Esophagus muscularis mucosa (tissue), 4 donors: ENCODE measurements at regions not wholly inside any gene's neighbourhood (a gene's known extent, or its start where the extent isn't known, plus 50 kb on each side); places are given as distances from the start of the nearest gene placed in this dataset.

Experiments used
- DNase-seq: peaks from one replicate; pipeline ENCODE4 v3.0.0-alpha.2; 2017; ENCODE audit errors: extremely low spot score
- H3K27ac ChIP-seq, 4 donors: fragments of 200-600 bp; sonication (generic); replicated peaks in 1 of 4; 1 replicate in 3 of 4; 2 replicates in 1 of 4; pipeline ENCODE4 v1.5.1; 2016 to 2019; ENCODE audit warnings: mild to moderate bottlenecking in 1 of 4
- H3K27me3 ChIP-seq, 4 donors: fragments of 200-600 bp; sonication (generic); one replicate each; pipeline versions ENCODE4 v1.5.1 to v1.6.0; 2016 to 2019
- H3K36me3 ChIP-seq, 4 donors: fragments of 200-600 bp; sonication (generic); one replicate each; pipeline ENCODE4 v1.5.1; 2016 to 2019
- H3K4me1 ChIP-seq, 4 donors: fragments of 200-600 bp; sonication (generic); one replicate each; pipeline ENCODE4 v1.5.1; 2016 to 2019
- H3K4me3 ChIP-seq, 4 donors: fragments of 200-600 bp; sonication (generic); 1 replicate in 2 of 4; 2 replicates in 2 of 4; pipeline ENCODE4 v1.5.1; 2016 to 2019; ENCODE audit warnings: mild to moderate bottlenecking in 4 of 4, moderate library complexity in 1 of 4
- H3K9me3 ChIP-seq, 4 donors: fragments of 200-600 bp; sonication (generic); 1 replicate in 3 of 4; 2 replicates in 1 of 4; pipeline ENCODE4 v1.5.1; 2016 to 2019
- EP300 ChIP-seq: sonication (generic); formaldehyde crosslinking; IDR thresholded peaks from one replicate; pipeline ENCODE4 v1.6.1; 2017; ENCODE audit warnings: antibody characterized with exemption
- POLR2A ChIP-seq: fragments of 450-650 bp; IDR thresholded peaks from one replicate; pipeline ENCODE4 v1.6.1; 2017; ENCODE audit warnings: antibody characterized with exemption, moderate library complexity, mild to moderate bottlenecking, low read depth
- POLR2AphosphoS5 ChIP-seq, 2 donors: sonication (generic); formaldehyde crosslinking; IDR thresholded peaks; one replicate each; pipeline ENCODE4 v1.6.1; 2017; ENCODE audit warnings: antibody characterized with exemption in 2 of 2
- WGBS: methylation state at CpG from one replicate; pipeline ENCODE4 v1.1.5; 2018; 5-methylcytosine and 5-hydroxymethylcytosine counted together
- intact Hi-C: fragments of 100-400 bp; cut with DNase I; formaldehyde crosslinking; loops from one replicate; pipeline ENCODE4 v1.15.1; 2023
- small RNA-seq, 3 donors: library from RNA; depleted of rRNA; stranded (forward); fragments of <200 nt; gene quantifications; one replicate each; pipeline ENCODE3, GENCODE V24; 2016
- TF ChIP-seq, protein P1 (sequence below), 3 experiments: fragments of 200-600 bp in 2 of 3; fragments of 450-650 bp in 1 of 3; sonication (generic) in 2 of 3; IDR thresholded peaks; one replicate each; pipeline ENCODE4 v1.5.1; 2017 to 2019; ENCODE audit warnings: antibody characterized with exemption in 3 of 3, mild to moderate bottlenecking in 2 of 3, moderate library complexity in 1 of 3

DNA sequence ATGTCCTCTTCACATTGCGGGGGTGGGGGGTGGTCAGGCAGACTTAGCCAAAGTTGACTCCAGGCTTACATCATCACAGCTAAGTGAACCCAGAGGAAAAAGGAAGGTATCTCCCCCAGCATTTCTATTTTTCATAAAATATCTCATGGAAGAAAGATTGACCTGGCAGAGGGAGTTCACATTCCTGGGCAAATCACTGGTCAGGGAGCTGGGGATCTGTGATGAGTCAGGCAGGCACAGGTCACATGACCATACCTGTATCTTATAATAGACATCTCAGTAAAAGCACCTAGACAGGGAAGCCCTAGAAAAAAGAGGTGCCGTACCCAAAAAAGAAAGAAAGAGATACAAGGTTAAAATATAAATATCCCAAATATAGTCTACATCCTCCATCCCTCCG, 57.3 kb upstream of the WWC1 start:
- Histone ChIP-seq H3K4me3 (no peak overlapping the region), H3K36me3 (no peaks in the 10 kb centered on the region), H3K9me3 (no peaks in the 10 kb centered on the region), H3K27ac (no peak overlapping the region), H3K27me3 (no peaks in the 10 kb centered on the region), H3K4me1 (no peaks in the 10 kb centered on the region)
- 87% methylated on average over 3 of the region's 3 CpGs for WGBS
- TF ChIP-seq POLR2AphosphoS5 (IDR thresholded peaks at IDR 0.05) (no peak), POLR2A (no peak), EP300 (no peak)
- TF ChIP-seq, protein P1, sequence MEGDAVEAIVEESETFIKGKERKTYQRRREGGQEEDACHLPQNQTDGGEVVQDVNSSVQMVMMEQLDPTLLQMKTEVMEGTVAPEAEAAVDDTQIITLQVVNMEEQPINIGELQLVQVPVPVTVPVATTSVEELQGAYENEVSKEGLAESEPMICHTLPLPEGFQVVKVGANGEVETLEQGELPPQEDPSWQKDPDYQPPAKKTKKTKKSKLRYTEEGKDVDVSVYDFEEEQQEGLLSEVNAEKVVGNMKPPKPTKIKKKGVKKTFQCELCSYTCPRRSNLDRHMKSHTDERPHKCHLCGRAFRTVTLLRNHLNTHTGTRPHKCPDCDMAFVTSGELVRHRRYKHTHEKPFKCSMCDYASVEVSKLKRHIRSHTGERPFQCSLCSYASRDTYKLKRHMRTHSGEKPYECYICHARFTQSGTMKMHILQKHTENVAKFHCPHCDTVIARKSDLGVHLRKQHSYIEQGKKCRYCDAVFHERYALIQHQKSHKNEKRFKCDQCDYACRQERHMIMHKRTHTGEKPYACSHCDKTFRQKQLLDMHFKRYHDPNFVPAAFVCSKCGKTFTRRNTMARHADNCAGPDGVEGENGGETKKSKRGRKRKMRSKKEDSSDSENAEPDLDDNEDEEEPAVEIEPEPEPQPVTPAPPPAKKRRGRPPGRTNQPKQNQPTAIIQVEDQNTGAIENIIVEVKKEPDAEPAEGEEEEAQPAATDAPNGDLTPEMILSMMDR (IDR thresholded peaks at IDR 0.05) = no peak
- intact Hi-C loops = no loop called here
- DNase-seq = no peak

GRCh38 chr5:168238463-168238862, 53.0 kb upstream of the WWC1 start:
- DNase-seq = no peak
- Histone ChIP-seq H3K4me1 (no peaks in the 10 kb centered on the region), H3K9me3 (peaks cover 0 to 3% (median 0%) of the 10 kb centered on the region in 4 donors), H3K36me3 (peaks cover 0 to 7% (median 0%) of the 10 kb centered on the region in 4 donors), H3K27ac (no peak overlapping the region), H3K4me3 (no peak overlapping the region), H3K27me3 (no peaks in the 10 kb centered on the region)
- intact Hi-C loops = no loop called here
- TF ChIP-seq, protein P1 (IDR thresholded peaks at IDR 0.05) = no peak
- no peak for TF ChIP-seq POLR2AphosphoS5 (IDR thresholded peaks at IDR 0.05)
- no peak for TF ChIP-seq POLR2A
- no peak for TF ChIP-seq EP300
- WGBS = 56% methylated on average over 8 of the region's 8 CpGs

- peaks cover 0 to 3% (median 0%) of the 10 kb centered on the region in 4 donors for H3K9me3 ChIP-seq
- intact Hi-C loops = no loop called here
- peaks cover 0 to 7% (median 0%) of the 10 kb centered on the region in 4 donors for H3K36me3 ChIP-seq
- no peak for TF ChIP-seq POLR2AphosphoS5 (IDR thresholded peaks at IDR 0.05)
- TF ChIP-seq POLR2A = no peak
- TF ChIP-seq EP300 = no peak
- TF ChIP-seq, protein P1 (IDR thresholded peaks at IDR 0.05) = no peak
- H3K4me3 ChIP-seq = no peak overlapping the region
- H3K27me3 ChIP-seq = no peaks in the 10 kb centered on the region
- no peaks in the 10 kb centered on the region for H3K4me1 ChIP-seq
- no peak overlapping the region for H3K27ac ChIP-seq
- no peak for DNase-seq
Observed at GRCh38 chr5:168239325-168239724, 52.1 kb upstream of the WWC1 start.

Small RNAs in the stretch of these regions (small RNA-seq; reads per million reads assigned to genes)
- gene AC026403.1 = 0 reads per million in 3 donors
- gene RF00561 = 0 reads per million in 3 donors
- 0 reads per million in 3 donors for gene RN7SKP60
- gene RNU6-168P = 0 reads per million in 3 donors
- gene RNU6-209P = 0 reads per million in 3 donors
